ENCODE measurements at regions not wholly inside any gene's neighbourhood (a gene's known extent, or its start where the extent isn't known, plus 50 kb on each side); places are given as distances from the start of the nearest gene placed in this dataset.

DNA sequence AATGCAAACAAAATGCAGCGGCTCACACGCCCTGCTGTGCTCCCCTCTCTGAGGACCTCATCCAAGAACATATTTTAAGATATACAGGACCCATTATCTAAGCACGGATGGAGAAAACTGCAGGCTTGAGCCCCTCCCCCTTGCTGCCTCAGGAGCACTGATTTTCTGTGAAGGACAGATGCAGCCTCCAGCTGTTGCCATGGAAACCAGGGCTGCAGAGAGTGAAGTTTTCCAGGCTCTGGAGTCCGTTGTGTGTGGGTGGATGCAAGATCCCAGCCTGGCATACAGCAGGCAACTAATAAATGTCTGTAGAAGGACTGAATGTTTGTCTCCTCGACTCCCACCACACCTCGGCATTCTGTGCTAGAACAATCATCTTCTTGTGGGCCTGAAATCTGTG, 105.6 kb upstream of the PEG3 start:
- Mint-ChIP-seq H3K27me3 (peaks cover 0 to 7% (median 0%) of the 10 kb centered on the region in 5 donors), H3K27ac (no peak overlapping the region), H3K9me3 (peaks cover 11 to 90% (median 40%) of the 10 kb centered on the region in 11 donors), H3K4me1 (no peaks in the 10 kb centered on the region), H3K36me3 (peaks cover under 1 to 23% (median 8%) of the 10 kb centered on the region in 5 donors), H3K4me3 (no peak overlapping the region)
- ChIA-PET CTCF (no interaction called here), POLR2A (no interaction called here)
- no peak for ATAC-seq
- H3K4me3 ChIP-seq (ENCODE audit: low read length) = no peak overlapping the region
- H3K4me1 ChIP-seq (ENCODE audit: control insufficient read depth in 2 of 2, insufficient read depth in 2 of 2, low read length in 2 of 2) = no peaks in the 10 kb centered on the region
- H3K27ac ChIP-seq (ENCODE audit: low read depth, low read length) = no peak overlapping the region
- H3K36me3 ChIP-seq (ENCODE audit: control insufficient read depth in 2 of 3, insufficient read depth in 3 of 3, low read length in 3 of 3) = no peaks in the 10 kb centered on the region
- H3K27me3 ChIP-seq (ENCODE audit: control insufficient read depth in 2 of 2, insufficient read depth in 2 of 2, low read length in 2 of 2) = no peaks in the 10 kb centered on the region
- intact Hi-C loops (cut with micrococcal nuclease) = no loop called here
- no peak for DNase-seq
- H3K9me3 ChIP-seq (ENCODE audit: control insufficient read depth in 2 of 3, low read length in 3 of 3) = peaks cover 0 to 19% (median 0%) of the 10 kb centered on the region in 3 experiments

DNA sequence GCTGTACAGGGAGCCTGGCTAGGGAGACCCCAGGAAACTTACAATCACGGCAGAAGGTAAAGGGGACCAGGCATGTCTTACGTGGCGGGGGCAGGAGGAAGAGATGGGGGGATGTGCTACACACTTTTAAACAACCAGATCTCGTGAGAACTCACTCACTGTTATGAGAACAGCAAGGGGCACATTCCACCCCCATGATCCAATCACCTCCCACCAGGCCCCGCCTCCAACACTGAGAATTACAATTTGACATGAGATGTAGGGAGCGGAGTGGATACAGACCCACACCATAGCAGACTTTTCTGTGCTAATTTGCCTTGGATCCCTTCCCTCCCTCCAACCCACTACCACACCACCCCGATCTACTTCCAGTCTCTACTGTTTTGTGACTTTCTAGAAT, 106.7 kb upstream of the PEG3 start:
- H3K36me3 Mint-ChIP-seq = peaks cover 0 to 19% (median 8%) of the 10 kb centered on the region in 5 donors
- H3K36me3 ChIP-seq (ENCODE audit: control insufficient read depth in 2 of 3, insufficient read depth in 3 of 3, low read length in 3 of 3) = no peaks in the 10 kb centered on the region
- ATAC-seq (no peak), DNase-seq (no peak)
- no peak overlapping the region for H3K4me3 ChIP-seq (ENCODE audit: low read length)
- H3K27ac Mint-ChIP-seq = no peak overlapping the region
- POLR2A ChIA-PET = no interaction called here
- intact Hi-C loops (cut with micrococcal nuclease) = no loop called here
- H3K27me3 ChIP-seq (ENCODE audit: control insufficient read depth in 2 of 2, insufficient read depth in 2 of 2, low read length in 2 of 2) = no peaks in the 10 kb centered on the region
- peaks cover 14 to 90% (median 41%) of the 10 kb centered on the region in 11 donors for H3K9me3 Mint-ChIP-seq
- no peak overlapping the region for H3K4me3 Mint-ChIP-seq
- peaks cover 0 to 14% (median 0%) of the 10 kb centered on the region in 3 experiments for H3K9me3 ChIP-seq (ENCODE audit: control insufficient read depth in 2 of 3, low read length in 3 of 3)
- CTCF ChIA-PET = no interaction called here
- no peaks in the 10 kb centered on the region for H3K4me1 ChIP-seq (ENCODE audit: control insufficient read depth in 2 of 2, insufficient read depth in 2 of 2, low read length in 2 of 2)
- no peaks in the 10 kb centered on the region for H3K4me1 Mint-ChIP-seq
- H3K27ac ChIP-seq (ENCODE audit: low read depth, low read length) = no peak overlapping the region
- H3K27me3 Mint-ChIP-seq = peaks cover 0 to 7% (median 0%) of the 10 kb centered on the region in 5 donors

DNA sequence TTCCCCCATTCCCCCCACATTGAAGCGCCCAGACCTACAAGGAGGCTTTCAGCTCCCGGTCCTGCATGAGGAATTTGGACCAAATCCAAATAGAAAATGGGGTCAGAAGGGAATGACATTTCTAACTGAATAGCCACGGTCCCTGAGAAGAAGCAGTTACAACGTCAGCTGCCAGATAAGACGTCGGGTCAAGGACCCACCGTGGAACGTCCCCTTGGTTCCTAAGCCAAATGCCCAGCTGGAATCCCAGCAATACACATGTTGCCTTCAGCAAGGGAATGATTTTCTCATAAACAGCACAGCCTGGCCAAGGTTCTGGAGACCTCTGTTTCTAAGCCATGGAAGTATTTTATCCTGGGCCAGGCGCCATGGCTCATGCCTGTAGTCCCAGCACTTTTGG, 109.1 kb upstream of the PEG3 start:
- H3K27me3 Mint-ChIP-seq = peaks cover 0 to 7% (median 0%) of the 10 kb centered on the region in 5 donors
- ATAC-seq (no peak), DNase-seq (no peak)
- Histone ChIP-seq H3K4me1 (ENCODE audit: control insufficient read depth in 2 of 2, insufficient read depth in 2 of 2, low read length in 2 of 2) (no peaks in the 10 kb centered on the region), H3K9me3 (ENCODE audit: control insufficient read depth in 2 of 3, low read length in 3 of 3) (peaks cover 0 to 27% (median 0%) of the 10 kb centered on the region in 3 experiments), H3K27ac (ENCODE audit: low read depth, low read length) (no peak overlapping the region), H3K27me3 (ENCODE audit: control insufficient read depth in 2 of 2, insufficient read depth in 2 of 2, low read length in 2 of 2) (no peaks in the 10 kb centered on the region), H3K4me3 (ENCODE audit: low read length) (no peak overlapping the region), H3K36me3 (ENCODE audit: control insufficient read depth in 2 of 3, insufficient read depth in 3 of 3, low read length in 3 of 3) (no peaks in the 10 kb centered on the region)
- H3K36me3 Mint-ChIP-seq = peaks cover 4 to 11% (median 10%) of the 10 kb centered on the region in 5 donors
- no peak overlapping the region for H3K27ac Mint-ChIP-seq
- CTCF ChIA-PET = no interaction called here
- POLR2A ChIA-PET = no interaction called here
- H3K4me3 Mint-ChIP-seq = no peak overlapping the region
- peaks cover 22 to 92% (median 48%) of the 10 kb centered on the region in 11 donors for H3K9me3 Mint-ChIP-seq
- intact Hi-C loops (cut with micrococcal nuclease) = no loop called here
- no peaks in the 10 kb centered on the region for H3K4me1 Mint-ChIP-seq

DNA sequence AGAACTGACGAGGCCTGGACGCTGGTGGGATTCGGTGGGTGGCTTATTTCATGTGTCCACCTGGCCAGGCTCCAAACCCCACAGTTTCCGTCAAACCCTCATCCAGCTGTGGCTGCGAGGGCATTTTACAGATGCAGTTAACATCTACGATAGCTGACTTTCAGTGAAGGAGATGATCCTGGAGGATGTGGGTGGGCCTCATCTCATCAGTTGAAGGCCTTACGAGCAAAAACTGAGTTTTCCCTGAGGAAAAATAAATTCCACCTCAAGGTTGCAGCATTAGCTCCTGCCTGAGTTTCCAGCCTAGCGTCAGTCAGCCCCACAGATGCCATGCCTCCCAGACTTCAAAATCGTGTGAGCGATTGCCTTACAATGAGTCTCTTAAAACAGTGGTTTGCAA, 111.1 kb upstream of the PEG3 start:
- H3K36me3 ChIP-seq (ENCODE audit: control insufficient read depth in 2 of 3, insufficient read depth in 3 of 3, low read length in 3 of 3) = no peaks in the 10 kb centered on the region
- Mint-ChIP-seq H3K9me3 (peaks cover 28 to 91% (median 53%) of the 10 kb centered on the region in 11 donors), H3K27ac (no peak overlapping the region), H3K4me1 (no peaks in the 10 kb centered on the region), H3K36me3 (peaks cover 2 to 20% (median 14%) of the 10 kb centered on the region in 5 donors), H3K4me3 (no peak overlapping the region), H3K27me3 (peaks cover 0 to 5% (median 0%) of the 10 kb centered on the region in 5 donors)
- ChIA-PET CTCF (no interaction called here), POLR2A (no interaction called here)
- intact Hi-C loops (cut with micrococcal nuclease) = no loop called here
- H3K9me3 ChIP-seq (ENCODE audit: control insufficient read depth in 2 of 3, low read length in 3 of 3) = peaks cover 0 to 40% (median 0%) of the 10 kb centered on the region in 3 experiments
- H3K27ac ChIP-seq (ENCODE audit: low read depth, low read length) = no peak overlapping the region
- H3K4me1 ChIP-seq (ENCODE audit: control insufficient read depth in 2 of 2, insufficient read depth in 2 of 2, low read length in 2 of 2) = no peaks in the 10 kb centered on the region
- DNase-seq = no peak
- H3K4me3 ChIP-seq (ENCODE audit: low read length) = no peak overlapping the region
- no peak for ATAC-seq
- H3K27me3 ChIP-seq (ENCODE audit: control insufficient read depth in 2 of 2, insufficient read depth in 2 of 2, low read length in 2 of 2) = no peaks in the 10 kb centered on the region

DNA sequence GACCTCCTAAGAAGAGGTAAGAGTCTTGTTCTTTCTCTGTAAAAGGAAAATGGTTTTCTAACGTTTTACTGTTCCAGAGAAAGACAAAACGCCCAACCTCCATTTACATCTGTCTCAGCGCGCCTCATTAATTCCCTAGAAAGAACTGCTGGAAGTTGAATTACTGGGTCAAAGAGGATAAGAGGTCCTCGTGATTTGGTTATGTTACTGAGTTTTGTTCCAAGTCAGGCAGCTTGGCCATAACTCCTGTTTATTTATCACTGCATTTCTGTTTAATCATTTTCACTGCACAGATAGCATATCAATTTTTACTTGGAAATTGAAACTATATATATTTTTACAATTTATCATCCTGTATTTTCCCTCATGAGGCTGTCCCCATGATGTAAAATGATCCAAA, 112.9 kb upstream of the PEG3 start:
- H3K36me3 Mint-ChIP-seq = peaks cover 2 to 22% (median 17%) of the 10 kb centered on the region in 5 donors
- H3K9me3 Mint-ChIP-seq = peaks cover 26 to 94% (median 54%) of the 10 kb centered on the region in 11 donors
- Histone ChIP-seq H3K4me3 (ENCODE audit: low read length) (no peak overlapping the region), H3K27ac (ENCODE audit: low read depth, low read length) (no peak overlapping the region), H3K4me1 (ENCODE audit: control insufficient read depth in 2 of 2, insufficient read depth in 2 of 2, low read length in 2 of 2) (no peaks in the 10 kb centered on the region), H3K36me3 (ENCODE audit: control insufficient read depth in 2 of 3, insufficient read depth in 3 of 3, low read length in 3 of 3) (no peaks in the 10 kb centered on the region), H3K27me3 (ENCODE audit: control insufficient read depth in 2 of 2, insufficient read depth in 2 of 2, low read length in 2 of 2) (no peaks in the 10 kb centered on the region), H3K9me3 (ENCODE audit: control insufficient read depth in 2 of 3, low read length in 3 of 3) (peaks cover 0 to 48% (median 0%) of the 10 kb centered on the region in 3 experiments)
- H3K27ac Mint-ChIP-seq = no peak overlapping the region
- ChIA-PET CTCF (no interaction called here), POLR2A (no interaction called here)
- H3K4me1 Mint-ChIP-seq = no peaks in the 10 kb centered on the region
- peaks cover 0 to 5% (median 0%) of the 10 kb centered on the region in 5 donors for H3K27me3 Mint-ChIP-seq
- ATAC-seq (no peak), DNase-seq (no peak)
- intact Hi-C loops (cut with micrococcal nuclease) = no loop called here
- H3K4me3 Mint-ChIP-seq = no peak overlapping the region

DNA sequence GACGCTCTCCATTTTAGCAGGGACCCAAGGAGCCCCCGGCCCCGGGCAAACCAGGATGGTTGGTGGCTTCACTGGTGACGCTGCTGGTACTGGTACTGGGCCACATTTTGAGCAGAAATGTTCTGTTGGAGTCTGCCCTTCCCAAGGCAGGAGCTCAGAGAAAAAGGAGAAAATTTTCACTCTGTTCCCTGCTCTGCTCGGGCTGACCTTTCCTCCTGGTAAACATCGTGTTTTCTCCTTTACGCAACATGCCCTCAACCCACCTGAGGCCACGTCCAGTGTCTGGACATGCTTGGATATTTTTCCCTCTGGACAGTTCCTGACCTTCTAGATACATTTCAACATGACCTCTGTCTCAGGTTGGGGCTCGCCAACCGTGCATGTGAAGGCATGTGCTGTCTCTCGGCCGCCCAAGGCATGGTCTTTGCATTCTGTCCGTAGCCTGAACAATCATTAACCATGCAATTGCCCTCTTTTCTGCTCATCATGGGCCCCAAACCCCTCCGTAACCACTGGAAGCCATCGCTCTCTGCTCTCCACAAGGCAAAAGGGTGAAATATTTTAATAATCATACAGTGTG, 115.2 kb upstream of the PEG3 start:
- no peak overlapping the region for H3K27ac Mint-ChIP-seq
- intact Hi-C loops (cut with micrococcal nuclease) = no loop called here
- H3K9me3 ChIP-seq (ENCODE audit: control insufficient read depth in 2 of 3, low read length in 3 of 3) = peaks cover 0 to 50% (median 0%) of the 10 kb centered on the region in 3 experiments
- no peaks in the 10 kb centered on the region for H3K4me1 ChIP-seq (ENCODE audit: control insufficient read depth in 2 of 2, insufficient read depth in 2 of 2, low read length in 2 of 2)
- H3K4me3 ChIP-seq (ENCODE audit: low read length) = no peak overlapping the region
- CTCF ChIA-PET = no interaction called here
- peaks cover 0 to 7% (median 5%) of the 10 kb centered on the region in 5 donors for H3K27me3 Mint-ChIP-seq
- peaks cover 17 to 90% (median 46%) of the 10 kb centered on the region in 11 donors for H3K9me3 Mint-ChIP-seq
- no peak overlapping the region for H3K27ac ChIP-seq (ENCODE audit: low read depth, low read length)
- ATAC-seq (no peak), DNase-seq (no peak)
- peaks cover 0 to 22% (median 14%) of the 10 kb centered on the region in 5 donors for H3K36me3 Mint-ChIP-seq
- no peaks in the 10 kb centered on the region for H3K36me3 ChIP-seq (ENCODE audit: control insufficient read depth in 2 of 3, insufficient read depth in 3 of 3, low read length in 3 of 3)
- H3K27me3 ChIP-seq (ENCODE audit: control insufficient read depth in 2 of 2, insufficient read depth in 2 of 2, low read length in 2 of 2) = no peaks in the 10 kb centered on the region
- H3K4me1 Mint-ChIP-seq = peaks cover 0 to 2% (median 0%) of the 10 kb centered on the region in 7 donors
- peak overlapping the region in 1 of 10 donors; percentile 20 for H3K4me3 Mint-ChIP-seq
- POLR2A ChIA-PET = no interaction called here
